Activated naive CD4-positive, alpha-beta T cell treated with anti-CD3 and anti-CD28 coated beads, Interleukin-2, amount 50 U/mL, for 72 hours (primary cell): ENCODE measurements at regions not wholly inside any gene's neighbourhood (a gene's known extent, or its start where the extent isn't known, plus 50 kb on each side); places are given as distances from the start of the nearest gene placed in this dataset.
"Not testable (repeated sequence)": the region's sequence is repeated elsewhere in the genome, so short reads cannot be mapped to it uniquely, and the experiment has no call there.

Experiments
- ATAC-seq, 2 donors: fragments of 150-1000 bp; cut with Tn5 transposase; 2 replicates each; pipeline ENCODE4 v1.10.0; 2021; ENCODE audit warnings: mild to moderate bottlenecking in 2 of 2, moderate library complexity in 2 of 2
- DNase-seq, 2 donors: peaks; one replicate each; pipeline ENCODE4 v3.0.0; 2021 to 2022; ENCODE audit warnings: low spot score in 2 of 2
- H3K27ac Mint-ChIP-seq, 2 donors: one replicate each; pipeline ENCODE4 v1.8.0; 2022; ENCODE audit warnings: mild to moderate bottlenecking in 2 of 2, mixed read lengths in 2 of 2
- H3K36me3 Mint-ChIP-seq, 2 donors: one replicate each; pipeline ENCODE4 v1.8.0; 2022; ENCODE audit warnings: mixed read lengths in 2 of 2
- H3K9me3 Mint-ChIP-seq, 2 donors: one replicate each; pipeline ENCODE4 v1.8.0; 2022; ENCODE audit warnings: mixed read lengths in 2 of 2

DNA sequence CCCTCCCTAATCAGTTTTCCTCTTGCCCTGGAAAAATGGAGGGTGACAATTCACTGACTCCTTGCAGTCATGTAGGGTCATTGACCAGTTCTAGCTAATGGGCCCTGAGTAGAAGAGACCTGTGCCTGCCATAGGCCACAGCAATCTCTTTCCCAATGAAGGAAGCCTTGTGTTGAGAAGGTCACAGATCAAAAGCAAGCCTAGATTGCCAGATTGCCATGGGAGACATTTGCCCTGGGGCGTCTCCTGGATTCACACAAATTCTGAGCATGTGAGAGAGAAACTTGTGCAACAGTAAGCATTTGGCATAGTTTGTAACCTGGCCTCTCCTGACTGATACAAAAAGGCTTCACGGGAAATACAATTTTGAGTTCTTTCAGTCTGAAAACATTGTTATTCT, 148.0 kb downstream of the NUDT12 start:
- Mint-ChIP-seq H3K27ac (no peak overlapping the region), H3K9me3 (no peaks in the 10 kb centered on the region), H3K36me3 (no peaks in the 10 kb centered on the region)
- no peak for DNase-seq
- ATAC-seq: no peak

DNA sequence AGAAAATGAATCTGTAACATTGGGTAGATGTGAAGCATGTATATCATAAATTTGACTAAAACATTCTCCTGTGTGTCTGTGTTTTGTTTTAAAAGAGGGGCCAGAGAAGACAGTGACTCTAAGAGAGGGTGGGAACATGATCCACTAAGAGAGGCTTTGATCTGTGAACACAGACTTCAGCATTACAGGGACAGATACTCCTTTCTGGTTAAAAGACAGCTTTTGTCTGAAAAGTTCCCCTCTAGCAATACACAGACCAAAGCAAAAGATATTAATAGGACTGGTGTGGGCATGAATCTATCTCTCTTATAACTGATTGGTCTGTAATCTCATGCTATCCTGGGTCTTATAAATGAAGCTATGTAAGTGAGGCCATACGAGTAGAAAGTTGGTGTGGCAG, 150.9 kb downstream of the NUDT12 start:
- no peaks in the 10 kb centered on the region for H3K36me3 Mint-ChIP-seq
- DNase-seq (no peak), ATAC-seq (no peak)
- H3K27ac Mint-ChIP-seq: no peak overlapping the region
- H3K9me3 Mint-ChIP-seq: no peaks in the 10 kb centered on the region

DNA sequence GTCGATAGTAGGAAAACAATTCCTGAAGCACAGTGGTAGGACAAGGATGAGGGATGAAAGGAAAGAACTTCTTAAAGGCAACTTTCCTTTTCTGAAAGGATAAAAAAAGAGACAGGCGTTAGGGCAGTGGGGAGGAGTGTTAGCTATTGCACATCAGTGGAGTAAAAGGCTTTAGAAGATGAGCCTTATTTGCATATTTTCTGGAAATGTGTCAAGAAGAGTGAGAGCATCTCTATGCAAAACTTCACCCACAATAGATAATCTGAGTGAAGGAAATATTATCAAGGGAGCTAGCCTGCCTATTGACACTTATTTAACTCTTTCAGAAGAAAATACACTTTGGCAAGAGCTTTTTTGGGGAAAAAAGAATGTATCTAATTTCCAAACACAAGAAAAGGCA, 151.6 kb downstream of the MACIR start:
- no peaks in the 10 kb centered on the region for H3K9me3 Mint-ChIP-seq
- H3K27ac Mint-ChIP-seq: no peak overlapping the region
- no peak for ATAC-seq
- no peaks in the 10 kb centered on the region for H3K36me3 Mint-ChIP-seq
- no peak for DNase-seq

DNA sequence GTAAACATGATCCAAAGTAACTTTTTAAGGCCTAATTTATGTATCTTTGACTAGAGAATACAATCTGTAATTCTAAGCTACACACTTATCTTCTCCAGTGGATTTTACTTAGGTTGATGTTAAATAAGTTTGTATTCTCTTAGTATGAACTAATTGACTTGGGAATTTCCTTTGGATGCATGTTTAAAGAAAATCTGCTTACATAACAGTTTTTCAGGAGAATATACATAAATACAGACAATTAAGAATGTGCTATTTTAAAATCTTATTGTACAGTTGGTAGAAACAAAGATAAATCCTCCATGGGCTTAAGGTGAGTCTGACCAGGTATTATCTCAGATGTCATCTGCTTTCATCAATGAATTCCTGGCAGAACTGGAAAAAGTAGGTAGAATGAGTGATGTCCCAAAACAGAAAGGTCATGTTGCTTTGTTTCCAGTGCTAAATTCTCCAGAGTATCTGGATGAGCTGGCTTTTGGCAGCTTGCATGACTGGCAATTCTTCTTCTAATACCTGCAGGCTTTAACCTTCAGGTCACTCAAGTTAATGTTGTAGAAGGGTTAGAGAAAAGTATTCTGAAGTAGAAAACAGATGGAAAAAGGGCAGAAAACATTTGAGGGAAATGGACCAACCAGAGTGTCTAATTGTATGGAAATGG, 150.6 kb downstream of the MACIR start:
- no peaks in the 10 kb centered on the region for H3K36me3 Mint-ChIP-seq
- ATAC-seq (no peak), DNase-seq (no peak)
- H3K27ac Mint-ChIP-seq: no peak overlapping the region
- H3K9me3 Mint-ChIP-seq: no peaks in the 10 kb centered on the region

DNA sequence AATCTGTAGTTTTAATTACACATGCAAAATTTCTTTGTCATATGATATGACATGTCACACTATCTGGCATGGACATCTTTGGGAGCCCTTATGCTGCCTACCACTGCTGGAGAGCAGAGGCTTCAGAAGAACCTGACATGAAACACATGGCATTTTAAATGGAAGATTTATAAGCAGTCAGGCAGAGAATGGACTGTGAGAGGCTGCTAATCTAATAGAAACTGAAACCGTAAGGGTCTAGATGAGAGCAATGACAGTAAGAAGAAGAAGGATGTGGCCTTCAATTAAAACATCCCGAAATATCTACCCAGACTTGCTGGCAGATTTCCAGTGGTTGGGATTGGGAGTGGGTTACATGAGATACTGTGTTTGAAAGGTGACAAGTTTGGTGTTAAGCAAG, 149.8 kb downstream of the MACIR start:
- ATAC-seq (no peak), DNase-seq (no peak)
- Mint-ChIP-seq H3K9me3 (no peaks in the 10 kb centered on the region), H3K27ac (no peak overlapping the region), H3K36me3 (no peaks in the 10 kb centered on the region)

DNA sequence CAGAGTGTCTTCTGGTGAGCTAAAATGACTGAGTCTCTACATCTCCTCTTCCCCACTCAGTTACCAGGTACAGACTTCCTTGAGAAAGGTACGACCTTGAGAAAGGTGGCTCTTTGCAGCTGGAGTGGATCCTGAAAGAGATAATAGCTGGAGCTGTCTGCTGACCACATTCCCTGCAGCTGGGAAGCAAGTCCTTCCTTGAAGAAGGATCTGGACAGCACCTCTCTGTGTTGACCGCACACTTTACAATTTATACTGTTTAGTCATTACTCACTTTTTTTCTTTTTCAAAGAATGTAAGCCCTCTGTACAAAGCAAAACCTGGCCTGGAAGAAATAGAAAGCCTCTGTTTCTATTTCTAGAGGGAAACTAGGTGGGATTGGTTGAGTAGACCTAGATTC, 148.8 kb downstream of the MACIR start:
- no peak for DNase-seq

DNA sequence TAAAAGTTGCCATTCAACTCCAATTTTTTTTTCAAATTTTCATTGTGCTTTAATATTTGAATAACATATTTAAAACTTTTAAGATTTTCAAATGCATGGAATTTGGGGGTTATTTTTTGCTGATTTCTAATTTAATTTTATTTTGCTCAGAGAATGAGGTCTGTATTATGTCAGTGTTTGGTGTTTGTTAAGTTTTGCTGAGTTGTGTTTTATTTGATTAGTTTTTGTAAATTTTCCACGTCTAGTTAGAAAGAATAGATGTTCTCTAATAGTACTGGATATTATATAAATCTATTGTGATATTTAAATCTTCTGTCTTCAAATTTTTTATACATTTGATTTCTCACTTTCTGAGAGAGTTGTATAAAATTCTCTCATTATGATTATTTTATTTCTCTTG, 145.9 kb downstream of the MACIR start:
- no peaks in the 10 kb centered on the region for H3K36me3 Mint-ChIP-seq
- H3K9me3 Mint-ChIP-seq: no peaks in the 10 kb centered on the region
- DNase-seq: no peak
- no peak overlapping the region for H3K27ac Mint-ChIP-seq
- ATAC-seq: no peak

More for the DNA sequence above, 148.8 kb downstream of the MACIR start:
- ATAC-seq: no peak
- Mint-ChIP-seq H3K9me3 (no peaks in the 10 kb centered on the region), H3K27ac (no peak overlapping the region), H3K36me3 (no peaks in the 10 kb centered on the region)

DNA sequence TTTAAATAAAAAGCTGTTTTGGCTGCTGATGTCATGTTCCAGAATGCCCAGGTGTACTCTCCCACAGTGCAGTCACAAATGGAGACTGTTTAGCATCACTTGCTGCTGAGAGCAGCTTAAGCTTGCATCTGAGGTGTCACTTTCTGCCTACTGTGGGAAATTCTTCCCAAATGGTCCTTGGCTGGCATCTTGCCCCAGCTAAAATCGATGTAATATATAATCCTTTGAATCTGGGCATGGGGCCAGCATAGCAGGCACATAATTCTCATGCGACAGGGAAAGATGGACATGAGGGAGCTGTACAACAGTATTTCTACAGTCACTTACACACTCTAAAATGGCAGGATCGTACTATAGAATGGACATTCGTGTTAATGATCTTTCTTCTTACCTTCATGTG, 144.3 kb downstream of the MACIR start:
- DNase-seq: no peak
- no peak overlapping the region for H3K27ac Mint-ChIP-seq
- no peaks in the 10 kb centered on the region for H3K9me3 Mint-ChIP-seq
- no peaks in the 10 kb centered on the region for H3K36me3 Mint-ChIP-seq
- no peak for ATAC-seq

DNA sequence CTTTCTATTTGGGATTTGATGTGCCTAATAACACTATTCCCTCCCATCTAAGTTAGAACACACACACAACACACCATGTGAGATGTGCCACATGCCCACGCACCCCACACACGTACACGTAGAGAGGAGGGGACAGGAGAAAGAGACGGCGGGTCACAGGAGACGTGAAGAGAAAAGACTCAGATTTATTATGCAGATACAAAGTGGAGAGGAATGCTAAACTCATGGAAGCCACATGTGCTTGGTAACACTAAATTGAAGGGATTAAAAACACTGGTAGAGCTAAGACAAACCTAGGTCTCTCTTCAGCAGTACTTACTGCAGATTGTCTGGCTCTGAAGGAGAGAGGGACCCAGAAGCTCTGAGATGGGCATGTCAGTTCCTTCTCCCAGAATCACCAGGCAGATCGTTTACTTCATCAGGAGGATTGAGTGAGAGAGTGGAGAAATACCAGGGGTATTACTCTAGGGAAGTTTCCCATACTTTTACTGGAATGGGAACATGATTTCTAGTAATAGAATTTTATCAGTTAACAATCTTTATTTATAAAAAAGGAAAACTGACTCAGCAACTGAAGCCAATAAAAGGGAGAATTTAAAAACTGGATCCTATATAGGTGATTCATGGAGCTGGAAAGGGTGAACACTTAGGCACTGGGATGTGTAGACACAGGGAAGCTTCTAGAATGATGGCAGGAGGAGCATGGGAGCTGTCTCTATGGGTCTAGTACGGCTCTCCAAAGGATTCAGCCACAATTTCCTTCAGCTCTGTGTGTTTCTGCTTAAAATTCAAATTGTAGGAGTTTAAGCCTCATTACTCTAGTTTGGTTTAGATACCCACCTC, 139.4 kb downstream of the MACIR start:
- Mint-ChIP-seq H3K36me3 (no peaks in the 10 kb centered on the region), H3K27ac (no peak overlapping the region), H3K9me3 (no peaks in the 10 kb centered on the region)
- ATAC-seq (no peak), DNase-seq (no peak)

DNA sequence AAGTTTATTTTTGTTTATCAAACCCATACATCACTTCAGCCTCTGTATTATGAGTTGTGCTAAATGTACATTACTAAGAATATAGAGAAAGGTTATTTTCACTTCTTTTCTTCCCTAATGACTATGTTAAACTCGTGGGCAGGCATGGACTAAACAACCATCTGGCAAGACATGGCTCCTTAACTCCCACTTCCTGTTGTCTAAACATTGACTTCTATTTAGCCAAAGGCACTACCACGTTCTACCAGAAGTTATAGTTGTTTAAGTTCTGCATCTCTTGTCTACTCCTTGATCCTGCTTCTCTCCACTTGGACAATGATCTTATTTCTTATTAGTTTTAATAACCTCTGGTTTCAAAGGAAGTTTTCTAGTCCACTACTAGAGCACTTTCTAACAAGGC, 136.1 kb downstream of the MACIR start:
- ATAC-seq: no peak
- H3K9me3 Mint-ChIP-seq: no peaks in the 10 kb centered on the region
- H3K27ac Mint-ChIP-seq: no peak overlapping the region
- no peak for DNase-seq
- H3K36me3 Mint-ChIP-seq: no peaks in the 10 kb centered on the region

DNA sequence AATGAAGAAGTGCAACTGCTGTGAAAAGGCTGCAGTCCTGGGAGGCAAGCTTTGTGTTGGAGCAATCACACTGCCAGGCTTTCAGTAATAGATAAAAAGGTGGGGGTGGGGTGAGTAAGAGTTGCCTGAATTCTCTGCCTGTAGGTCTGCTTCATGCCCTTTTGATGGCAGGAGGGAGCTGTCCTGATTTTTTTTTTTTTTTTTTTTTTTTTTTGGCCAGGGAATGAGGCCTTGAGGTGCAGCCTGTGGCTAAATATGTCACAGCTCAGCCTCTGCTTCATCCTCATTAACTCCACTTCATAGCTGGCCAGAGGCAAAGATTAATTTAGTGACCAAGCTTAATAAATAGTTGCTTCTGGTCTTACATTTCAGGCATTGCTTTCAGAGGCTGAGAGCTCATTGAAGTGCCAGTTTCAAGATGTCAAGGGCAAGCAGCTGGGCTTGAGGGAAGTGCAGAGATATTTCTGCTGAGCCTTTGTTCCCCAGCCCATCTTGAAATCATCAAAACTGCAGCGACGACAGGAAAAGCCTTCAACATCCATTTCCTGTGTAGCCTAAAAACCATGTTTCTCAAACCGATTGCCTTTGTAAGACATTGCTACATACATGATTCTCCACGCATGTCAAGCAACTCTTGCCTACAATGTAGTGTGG, 134.7 kb downstream of the MACIR start:
- no peaks in the 10 kb centered on the region for H3K36me3 Mint-ChIP-seq
- ATAC-seq: no peak

DNA sequence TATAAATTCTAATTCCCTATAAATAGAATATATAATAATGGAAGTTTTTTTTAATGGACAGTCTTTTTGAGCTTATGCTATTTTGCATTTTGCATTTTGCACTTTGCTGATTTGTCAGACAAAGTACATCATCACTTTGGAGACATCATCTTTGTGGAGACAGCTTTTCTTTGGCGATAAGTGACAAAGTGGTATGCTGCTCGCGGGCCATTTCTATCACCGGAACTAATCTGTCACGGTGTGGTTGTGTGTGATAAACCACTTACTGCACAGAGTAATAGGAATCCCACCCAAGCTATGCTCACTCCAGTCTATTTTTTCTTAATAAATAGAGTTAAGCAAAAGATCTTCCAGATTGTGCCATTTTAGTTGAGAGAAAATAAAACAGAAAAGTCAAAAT, 133.1 kb downstream of the MACIR start:
- H3K27ac Mint-ChIP-seq: no peak overlapping the region
- H3K9me3 Mint-ChIP-seq: no peaks in the 10 kb centered on the region
- H3K36me3 Mint-ChIP-seq: no peaks in the 10 kb centered on the region
- no peak for ATAC-seq
- DNase-seq: no peak

More for the DNA sequence above, 134.7 kb downstream of the MACIR start:
- Mint-ChIP-seq H3K27ac (no peak overlapping the region), H3K9me3 (no peaks in the 10 kb centered on the region)
- no peak for DNase-seq

DNA sequence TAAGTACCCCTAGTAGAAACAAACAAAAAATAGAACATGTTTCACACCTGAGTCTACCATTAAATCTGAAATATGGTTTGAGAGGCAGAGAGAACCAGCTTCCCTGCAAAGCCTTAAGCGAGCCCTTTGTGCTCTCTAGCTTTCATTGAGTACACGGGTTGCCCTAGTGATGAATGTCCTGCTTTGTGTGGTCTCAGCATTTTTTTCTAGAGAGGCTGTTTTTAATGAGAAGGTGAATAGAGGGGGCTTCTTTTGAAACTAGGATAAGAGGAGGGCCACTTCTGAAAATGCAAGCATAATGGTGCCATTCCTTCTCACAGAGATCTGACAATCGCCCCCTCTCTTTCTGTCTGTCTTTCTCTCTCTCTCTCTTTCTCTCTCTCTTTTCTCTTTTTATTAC, 131.3 kb downstream of the MACIR start:
- ATAC-seq: no peak
- peak overlapping the region in 1 of 2 donors; percentile 26 for H3K27ac Mint-ChIP-seq
- peaks cover 1 to 2% of the 10 kb centered on the region in 2 donors for H3K9me3 Mint-ChIP-seq

DNA sequence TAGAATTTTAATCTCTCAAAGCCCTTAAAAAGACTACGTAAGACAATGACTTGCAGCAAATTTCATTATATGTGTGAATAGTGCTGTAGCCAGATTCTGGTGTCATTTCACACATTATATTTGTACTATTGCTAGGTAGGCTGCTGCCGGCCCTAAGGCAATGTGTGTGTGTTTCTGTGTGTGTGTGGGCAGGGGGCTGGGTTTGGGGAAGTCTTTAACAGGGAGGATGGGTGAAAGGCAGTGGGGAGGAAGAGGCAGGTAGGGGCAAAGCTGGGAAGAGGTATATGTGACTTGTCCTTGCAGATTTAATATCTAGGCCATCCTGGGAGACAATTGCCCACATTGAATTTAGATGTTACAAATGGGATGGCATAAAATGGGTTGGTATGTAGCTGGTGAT, 130.8 kb downstream of the MACIR start:
- DNase-seq: no peak
- peaks cover 3 to 4% of the 10 kb centered on the region in 2 donors for H3K9me3 Mint-ChIP-seq
- peaks cover 0 to 14% of the 10 kb centered on the region in 2 donors for H3K36me3 Mint-ChIP-seq
- no peak for ATAC-seq
- H3K27ac Mint-ChIP-seq: no peak overlapping the region

More for the DNA sequence above, 131.3 kb downstream of the MACIR start:
- H3K36me3 Mint-ChIP-seq: peaks cover 0 to 10% of the 10 kb centered on the region in 2 donors
- no peak for DNase-seq

DNA sequence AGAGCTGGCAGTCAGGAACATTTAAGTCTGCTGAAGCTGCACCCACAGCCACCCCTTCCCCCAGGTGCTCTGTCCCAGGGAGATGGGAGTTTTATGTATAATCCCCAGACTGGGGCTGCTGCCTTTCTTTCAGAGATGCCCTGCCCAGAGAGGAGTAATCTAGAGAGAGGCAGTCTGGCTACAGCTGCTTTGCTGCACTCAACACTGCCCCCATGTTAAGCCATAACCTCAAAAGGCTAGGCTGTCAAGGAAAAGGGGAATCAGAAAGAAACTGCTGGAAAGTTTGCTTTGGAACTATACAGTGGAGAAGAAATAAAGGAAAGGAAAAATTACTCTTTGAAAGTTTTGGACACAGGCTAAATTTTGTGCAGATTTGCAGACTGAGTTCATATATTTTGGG, 127.2 kb downstream of the MACIR start:
- ATAC-seq: no peak
- Mint-ChIP-seq H3K9me3 (peaks cover 10 to 15% of the 10 kb centered on the region in 2 donors), H3K27ac (no peak overlapping the region), H3K36me3 (peaks cover 13 to 33% of the 10 kb centered on the region in 2 donors)
- DNase-seq: no peak

DNA sequence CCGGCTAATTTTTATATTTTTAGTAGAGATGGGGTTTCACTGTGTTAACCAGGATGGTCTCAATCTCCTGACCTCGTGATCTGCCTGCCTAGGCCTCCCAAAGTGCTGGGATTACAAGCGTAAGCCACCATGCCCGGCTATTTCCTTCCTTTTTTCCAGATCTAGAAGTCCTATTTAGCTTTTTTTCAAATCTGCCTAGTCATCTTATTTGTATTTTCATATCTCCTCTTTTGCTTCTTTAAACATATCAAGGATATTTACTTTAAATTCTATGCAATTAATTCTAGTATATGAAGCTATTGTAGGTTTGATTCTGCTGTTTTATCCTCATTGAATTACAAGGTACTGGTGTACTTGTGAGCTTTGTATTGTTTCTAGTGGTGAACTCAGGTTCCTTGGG, 119.1 kb downstream of the MACIR start:
- H3K9me3 Mint-ChIP-seq, DNase-seq, H3K27ac Mint-ChIP-seq, H3K36me3 Mint-ChIP-seq, ATAC-seq: not testable (repeated sequence)

DNA sequence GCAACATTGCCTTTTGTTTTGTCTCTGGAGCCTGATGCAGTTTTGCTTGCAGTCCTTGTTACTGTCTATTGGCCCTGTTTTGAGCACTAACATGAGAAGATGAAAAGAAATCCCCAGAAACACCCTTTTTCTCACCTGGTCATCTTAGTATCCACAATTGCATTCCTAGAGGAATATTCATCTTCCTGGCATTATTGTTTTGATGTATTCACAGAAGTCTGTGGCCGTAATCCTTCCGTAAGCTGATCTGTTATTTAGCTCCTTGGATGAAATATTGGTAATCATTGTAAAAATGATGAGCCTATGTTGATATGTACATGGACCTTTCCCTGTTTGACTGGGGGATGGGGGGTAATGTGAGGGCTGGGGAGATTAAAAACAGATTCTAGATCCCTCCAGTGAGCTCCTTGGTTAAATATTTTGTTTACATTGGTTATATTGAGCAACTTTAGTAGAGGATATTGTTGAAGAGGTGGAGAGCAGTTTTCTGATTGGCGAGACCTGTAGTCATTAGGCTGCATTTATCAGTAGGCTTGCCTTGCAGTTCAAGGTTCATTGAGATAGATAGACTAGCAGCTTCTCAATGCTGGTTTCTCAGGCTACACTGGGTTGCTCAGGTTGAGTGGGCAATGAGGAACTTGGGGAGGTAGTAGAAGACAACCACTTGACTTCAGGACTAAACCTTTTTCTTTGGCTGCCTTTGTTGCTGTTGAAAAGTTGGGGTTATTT, 117.5 kb downstream of the MACIR start:
- no peak overlapping the region for H3K27ac Mint-ChIP-seq
- no peaks in the 10 kb centered on the region for H3K36me3 Mint-ChIP-seq
- ATAC-seq: no peak
- peaks cover 0 to 4% of the 10 kb centered on the region in 2 donors for H3K9me3 Mint-ChIP-seq
- no peak for DNase-seq
